ENCODE measurements at regions not wholly inside any gene's neighbourhood (a gene's known extent, or its start where the extent isn't known, plus 50 kb on each side); places are given as distances from the start of the nearest gene placed in this dataset.

- ChIA-PET CTCF (ENCODE audit: low intra/inter-chr PET ratio, low total read pairs) (no interaction called here), POLR2A (interaction anchor here (0.7 kb wide), 1 partner anchor 34 kb away, joined by 3 read pairs; no protein-coding TSS in a partner anchor)
- 3% methylated on average over 1 of the region's 1 CpG for WGBS (ENCODE audit: low lambda C conversion rate)
- no peak overlapping the region for H3K9ac ChIP-seq (ENCODE audit: insufficient read depth, low read depth, low read length)
- no peak overlapping the region for H3K4me3 ChIP-seq (replicated peaks in 1 of 3; ENCODE audit: insufficient read depth in 1 of 3, low read depth in 2 of 3, low read length in 3 of 3)
- FAIRE-seq (peak; percentile 70), DNase-seq (ENCODE audit: low spot score) (peak; percentile 79), ATAC-seq (peak; percentile 74)
- H2AFZ ChIP-seq (ENCODE audit: low read length): no peak overlapping the region
- H3K4me2 ChIP-seq (ENCODE audit: low read depth, low read length): peak overlapping the region; percentile 24; the same call in 1 of the 2 replicates
- BruUV-seq (replicated peaks): no TSS peak
- H4K20me1 ChIP-seq (ENCODE audit: insufficient read depth, low read length): no peaks in the 10 kb centered on the region
- in situ Hi-C loops (cut with HindIII; ENCODE audit: extremely low pct_ligation_motif_present, low pct_unique_long_range_greater_than_20kb) (no loop called here), intact Hi-C loops (cut with micrococcal nuclease; ENCODE audit: unreplicated experiment) (loop anchor here (10.0 kb wide), 1 partner anchor 576 kb away; no protein-coding TSS in a partner anchor)
- no peaks in the 10 kb centered on the region for H3K79me2 ChIP-seq (ENCODE audit: insufficient read depth, low read length)
- no peaks in the 10 kb centered on the region for H3K36me3 ChIP-seq (replicated peaks in 1 of 2; ENCODE audit: control insufficient read depth in 1 of 2, insufficient read depth in 2 of 2, low read length in 2 of 2)
- H3K4me1 ChIP-seq (ENCODE audit: insufficient read depth, low read length): peaks cover 29% of the 10 kb centered on the region
- H3K27ac ChIP-seq (ENCODE audit: extremely low read length, insufficient read depth, low read length): peak overlapping the region; percentile 47
- H3K9me3 ChIP-seq (ENCODE audit: low read length): no peaks in the 10 kb centered on the region
- H3K27me3 ChIP-seq (ENCODE audit: control insufficient read depth in 1 of 2, insufficient read depth in 2 of 2, low read length in 2 of 2): no peaks in the 10 kb centered on the region
- TF ChIP-seq CEBPZ (IDR thresholded peaks at IDR 0.05; ENCODE audit: low read length) (no peak), BCL6 (CRISPR knock-in tag; IDR thresholded peaks at IDR 0.05) (peak; percentile 82), EP300 (IDR thresholded peaks at IDR 0.05; ENCODE audit: low read depth in 2 of 2, low read length in 2 of 2) (peak in 1 of 2 experiments; percentile 90; a peak in 2 of 4 replicates), EP300 (CRISPR knock-in tag; IDR thresholded peaks at IDR 0.05; ENCODE audit: borderline replicate concordance) (no peak), CHCHD3 (CRISPR knock-in tag; IDR thresholded peaks at IDR 0.05) (no peak), TCF7L2 (IDR thresholded peaks at IDR 0.05; ENCODE audit: low read depth, low read length) (0 out of 2 replicates have a peak, but pooled peaks have one; percentile 19), RBFOX2 (IDR thresholded peaks at IDR 0.05; ENCODE audit: low read depth, low read length) (no peak), ATF1 (CRISPR knock-in tag; IDR thresholded peaks at IDR 0.05) (no peak), UBTF (CRISPR knock-in tag; IDR thresholded peaks at IDR 0.05) (no peak), ISL2 (CRISPR knock-in tag; IDR thresholded peaks at IDR 0.05) (peak; percentile 97), NR2F6 (IDR thresholded peaks at IDR 0.05) (no peak), NR2F6 (CRISPR knock-in tag; IDR thresholded peaks at IDR 0.05) (peak; percentile 44; the same call in 1 of the 2 replicates), FOXP1 (IDR thresholded peaks at IDR 0.05) (no peak), FOXP1 (CRISPR knock-in tag; IDR thresholded peaks at IDR 0.05) (peak; percentile 91), IKZF4 (CRISPR knock-in tag; IDR thresholded peaks at IDR 0.05; ENCODE audit: borderline replicate concordance, low read depth, not compliant biosample characterization) (no peak), PPARG (CRISPR knock-in tag; conservative IDR thresholded peaks at IDR 0.05) (0 out of 2 replicates have a peak, but pooled peaks have one; percentile 25), GZF1 (CRISPR knock-in tag; IDR thresholded peaks at IDR 0.05) (no peak), ZMYM2 (CRISPR knock-in tag; IDR thresholded peaks at IDR 0.05) (0 out of 2 replicates have a peak, but pooled peaks have one; percentile 30), TRIM24 (CRISPR knock-in tag; IDR thresholded peaks at IDR 0.05) (0 out of 2 replicates have a peak, but pooled peaks have one; percentile 32), TEAD3 (CRISPR knock-in tag; optimal IDR thresholded peaks at IDR 0.05; ENCODE audit: borderline replicate concordance) (peak; percentile 30), ZFP1 (CRISPR knock-in tag; IDR thresholded peaks at IDR 0.05) (0 out of 2 replicates have a peak, but pooled peaks have one; percentile 45), NFIC (IDR thresholded peaks at IDR 0.05; ENCODE audit: low read length) (peak; percentile 77; the same call in 1 of the 2 replicates), FOXA1 (IDR thresholded peaks at IDR 0.05) (0 out of 2 replicates have a peak, but pooled peaks have one; percentile 42), FOXA1 (CRISPR knock-in tag; IDR thresholded peaks at IDR 0.05) (peak; percentile 83)
Measured at GRCh38 chr7:16958724-16959123, 76.9 kb upstream of the AGR3 start.

All from HepG2 (cell line).